HK-2 (cell line): ENCODE measurements at regions not wholly inside any gene's neighbourhood (a gene's known extent, or its start where the extent isn't known, plus 50 kb on each side); places are given as distances from the start of the nearest gene placed in this dataset.
"Not testable (repeated sequence)": the region's sequence is repeated elsewhere in the genome, so short reads cannot be mapped to it uniquely, and the experiment has no call there.

Experiments
- DNase-seq: peaks from one replicate; pipeline ENCODE4 v3.0.0-alpha.2; 2018; ENCODE audit not compliant: unreplicated experiment

DNA sequence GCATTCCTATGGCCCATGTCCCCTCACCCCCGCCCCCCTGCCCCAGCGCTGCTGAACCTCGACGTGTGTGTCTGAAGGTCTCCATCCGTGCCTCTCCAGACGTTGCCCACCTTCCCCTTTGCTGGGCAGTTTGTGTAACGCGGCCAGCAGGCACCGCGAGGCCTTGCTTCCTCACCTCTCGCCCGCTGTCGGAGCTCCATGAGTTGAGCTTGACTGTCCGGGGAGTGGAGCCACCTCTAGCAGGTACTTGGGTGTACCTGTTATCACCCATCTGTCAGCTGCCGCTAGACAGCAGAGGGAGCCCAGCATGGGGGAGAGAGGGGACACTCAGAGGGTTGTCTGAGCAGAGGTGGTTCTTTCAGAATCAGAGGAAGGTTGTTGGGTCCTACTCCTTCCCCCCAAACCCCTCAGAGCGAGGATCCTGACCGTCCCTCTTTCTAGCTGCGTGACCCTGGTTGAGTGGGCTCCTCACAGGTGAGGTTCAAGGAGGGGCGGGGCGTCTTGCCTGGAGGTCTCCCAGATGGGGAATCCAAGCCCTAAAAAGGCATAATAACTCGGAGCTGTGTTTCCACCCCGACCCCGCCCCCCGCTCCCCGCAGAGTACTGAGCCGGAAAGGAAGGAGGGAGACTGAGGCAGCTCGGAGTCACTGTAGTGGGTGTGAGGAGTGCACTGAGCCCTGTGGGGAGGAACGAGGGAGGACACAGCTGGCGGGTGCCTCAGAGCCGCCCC lies 184.7 kb downstream of the C9orf50 start:
- DNase-seq, result no peak

DNA sequence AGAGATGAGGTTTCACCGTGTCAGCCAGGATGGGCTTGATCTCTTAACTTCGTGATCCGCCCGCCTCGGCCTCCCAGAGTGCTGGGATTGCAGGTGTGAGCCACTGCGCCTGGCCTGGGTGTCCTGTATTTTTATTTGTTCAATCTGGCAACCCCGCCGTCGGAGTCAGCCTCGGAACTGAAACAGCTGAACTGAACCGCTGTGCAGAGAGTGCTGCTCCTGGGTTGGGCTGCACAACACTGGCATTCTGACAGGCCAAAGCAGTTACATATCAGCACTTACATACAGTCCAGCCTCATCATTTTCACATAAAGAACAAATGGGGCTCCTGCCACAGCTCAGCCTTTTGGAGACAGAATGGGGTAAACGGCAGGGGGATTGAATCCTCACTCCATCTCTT lies 185.6 kb downstream of the C9orf50 start:
- DNase-seq, result no peak

DNA sequence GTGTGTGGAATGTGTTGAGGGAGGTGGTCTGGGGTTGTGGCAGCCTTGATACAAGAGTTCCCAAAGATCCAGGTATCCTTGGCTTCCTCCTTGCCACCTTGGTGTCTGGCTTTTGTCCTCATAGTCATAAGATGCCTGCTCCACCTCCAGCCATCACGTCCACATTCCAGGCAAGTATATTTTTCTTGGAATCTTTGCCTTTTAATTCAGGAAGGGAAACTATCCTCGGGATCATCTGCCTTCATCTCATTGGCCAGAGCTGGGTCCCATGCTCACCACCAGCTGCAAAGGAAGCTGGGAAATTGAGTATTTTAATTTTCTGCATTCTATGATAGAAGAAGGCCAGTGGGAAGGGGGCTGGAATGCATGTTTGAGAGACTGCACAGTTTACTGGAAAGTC lies 186.7 kb downstream of the C9orf50 start:
- no peak for DNase-seq

DNA sequence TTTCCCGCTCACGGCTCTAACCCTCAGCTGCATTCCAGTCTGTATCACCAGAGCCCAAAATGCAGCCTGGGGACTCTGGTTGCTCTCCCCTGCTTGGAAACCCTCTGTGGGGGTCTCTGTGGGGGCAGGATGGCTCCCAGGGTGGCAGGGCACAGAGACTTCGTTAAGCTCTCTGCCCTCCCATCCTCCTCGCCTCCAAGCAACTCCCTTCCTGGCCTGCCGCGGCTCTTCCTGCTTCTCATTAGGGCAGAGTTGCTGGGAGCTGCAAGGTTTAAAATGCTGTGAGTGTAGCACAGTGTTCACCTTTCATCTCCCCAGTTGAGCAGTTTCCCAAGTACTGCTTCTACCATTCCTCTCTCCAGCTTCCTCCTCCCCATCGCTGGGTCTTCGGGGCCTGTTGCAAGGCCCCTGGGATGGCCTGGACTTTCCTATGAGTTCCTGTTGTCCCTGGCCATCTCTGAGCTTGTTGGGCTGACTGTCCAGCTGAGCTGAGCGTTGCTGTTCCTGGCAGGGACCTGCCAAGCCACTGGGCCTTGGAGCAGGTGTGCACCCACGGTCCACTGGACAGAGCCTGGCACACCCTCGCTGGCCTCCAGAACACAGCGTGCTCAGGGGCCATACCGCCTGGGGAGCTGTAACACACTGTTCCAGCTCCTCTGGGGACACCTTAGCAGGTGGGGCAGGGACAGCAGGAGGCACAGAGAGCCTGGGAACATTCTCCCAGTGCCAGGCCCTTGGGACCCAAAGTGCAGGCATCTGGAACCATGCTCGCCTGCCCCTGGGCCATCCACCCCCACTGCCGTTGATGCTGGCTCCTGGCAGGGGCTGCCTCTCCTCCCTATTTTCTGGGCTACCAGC lies 188.4 kb downstream of the C9orf50 start:
- DNase-seq, result no peak

DNA sequence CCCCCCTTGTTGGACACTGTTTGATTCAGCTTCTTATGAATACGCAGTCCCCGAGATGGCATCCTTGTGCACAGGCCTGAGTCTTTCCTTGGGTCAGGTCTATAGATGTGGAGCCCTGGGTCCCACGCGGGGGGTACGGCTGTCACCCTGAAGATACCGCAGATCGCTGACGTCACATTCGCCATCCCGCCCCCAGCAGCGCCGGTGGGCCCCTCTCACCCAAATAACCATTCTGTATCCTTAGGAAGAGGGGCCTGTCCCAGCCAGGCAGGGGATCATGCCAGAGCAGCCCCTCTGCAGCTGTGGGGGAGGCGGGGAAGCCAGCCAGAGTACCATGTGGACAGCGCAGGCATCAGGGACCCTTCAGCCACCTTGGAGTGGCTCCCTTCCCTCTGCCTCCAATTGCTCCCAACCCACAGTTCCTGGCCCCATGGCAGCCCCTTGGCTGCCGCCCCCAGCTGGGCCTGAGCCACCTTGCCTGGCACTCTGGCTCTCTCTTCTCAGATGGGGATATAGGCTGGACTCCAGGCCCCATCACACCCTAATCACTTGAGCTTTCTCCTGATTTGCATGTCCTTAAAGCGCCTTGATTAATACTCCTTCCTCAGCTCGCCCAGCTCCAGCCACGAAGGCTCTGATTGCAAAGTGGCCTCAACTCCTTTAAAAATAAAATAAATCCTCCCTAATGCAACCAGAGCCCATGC lies 189.8 kb downstream of the C9orf50 start:
- no peak for DNase-seq

DNA sequence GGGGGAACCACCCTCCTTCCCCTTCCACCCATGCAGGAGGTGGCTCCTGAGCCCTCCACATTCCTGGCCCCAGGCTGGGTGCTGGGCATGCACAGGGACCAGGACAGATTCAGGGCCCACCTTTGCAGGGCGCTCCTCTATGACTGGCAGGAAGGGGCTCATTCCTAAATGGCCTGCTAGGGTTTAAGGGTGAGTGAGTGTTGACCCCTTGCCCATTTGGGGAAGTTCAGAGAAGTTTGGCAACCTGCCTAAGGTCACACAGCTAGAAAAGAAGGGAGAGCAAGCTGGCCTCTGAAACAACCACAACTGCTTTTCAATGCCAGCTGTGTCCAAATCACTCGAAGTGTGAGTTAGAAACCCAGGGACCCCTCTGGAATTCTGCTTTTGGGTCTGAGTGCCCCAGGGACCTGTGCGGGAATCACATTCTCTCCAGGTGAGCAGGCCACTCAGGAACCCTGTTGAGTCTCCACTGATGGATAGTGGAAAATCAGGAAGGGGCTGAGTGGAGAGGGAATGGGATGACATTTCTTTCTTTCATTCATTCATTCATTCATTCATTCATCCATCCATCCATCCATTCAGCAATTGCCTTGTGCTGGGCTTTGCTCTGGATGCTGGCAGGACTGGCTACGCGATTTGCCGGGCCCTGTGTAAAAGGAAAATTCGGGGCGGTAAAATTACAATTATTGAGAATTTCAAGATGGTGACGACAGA lies 191.9 kb downstream of the C9orf50 start:
- DNase-seq, result no peak

DNA sequence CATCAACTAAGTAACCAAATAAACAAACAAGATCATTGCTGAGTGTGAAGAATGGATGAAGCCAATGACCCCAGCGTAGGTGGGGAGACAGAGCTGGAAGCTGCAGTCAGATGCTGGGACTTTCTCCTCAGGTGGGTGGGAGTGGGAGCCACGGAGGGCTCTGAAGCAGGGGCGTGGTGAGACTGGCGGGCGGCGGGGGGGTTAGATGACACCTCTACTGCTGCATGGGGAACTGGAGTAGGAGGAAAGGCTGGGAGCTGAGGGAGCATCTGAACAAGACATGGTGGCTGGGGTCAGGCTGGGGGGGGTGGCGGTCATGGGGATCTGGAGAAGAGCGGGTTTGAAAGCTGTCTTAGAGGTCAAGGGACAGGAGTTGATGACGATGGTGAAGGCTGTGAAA lies 193.8 kb downstream of the C9orf50 start:
- DNase-seq, result no peak

DNA sequence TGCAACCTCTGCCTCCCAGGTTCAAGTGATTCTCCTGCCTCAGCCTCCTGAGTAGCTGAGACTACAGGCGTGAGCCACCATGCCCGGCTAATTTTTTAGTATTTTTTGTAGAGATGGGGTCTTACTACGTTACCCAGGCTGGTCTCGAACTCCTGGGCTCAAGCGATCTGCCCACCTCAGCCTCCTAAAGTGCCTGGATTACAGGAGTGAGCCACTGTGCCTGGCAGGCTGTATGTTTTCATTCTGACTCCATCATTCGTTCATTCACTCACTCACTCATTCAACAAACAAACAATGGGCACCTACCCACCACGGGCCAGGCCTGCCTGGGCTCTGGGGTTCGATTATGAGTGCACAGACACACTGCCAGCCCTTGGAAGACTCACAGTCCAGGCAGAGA lies 197.1 kb downstream of the C9orf50 start:
- DNase-seq, result not testable (repeated sequence)

DNA sequence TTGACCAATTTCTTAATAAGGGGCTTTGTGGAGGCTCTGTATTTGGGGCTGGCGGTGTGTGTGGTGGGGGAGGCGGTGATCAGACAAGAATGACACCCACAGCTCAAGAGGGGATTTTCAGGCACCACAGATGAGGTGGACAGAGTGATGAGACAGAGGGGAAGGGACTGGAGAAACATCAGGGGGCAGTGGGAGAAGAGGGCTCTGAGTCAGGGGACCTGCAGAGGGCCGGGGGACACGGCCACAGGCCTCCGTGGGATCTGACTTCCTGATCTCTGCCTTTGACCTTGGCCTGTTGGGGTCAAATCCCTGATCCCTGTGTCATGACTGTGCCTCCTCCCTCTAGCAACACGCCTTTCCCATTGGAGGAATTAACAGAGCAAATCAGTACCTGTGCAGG lies 197.7 kb downstream of the C9orf50 start:
- no peak for DNase-seq

DNA sequence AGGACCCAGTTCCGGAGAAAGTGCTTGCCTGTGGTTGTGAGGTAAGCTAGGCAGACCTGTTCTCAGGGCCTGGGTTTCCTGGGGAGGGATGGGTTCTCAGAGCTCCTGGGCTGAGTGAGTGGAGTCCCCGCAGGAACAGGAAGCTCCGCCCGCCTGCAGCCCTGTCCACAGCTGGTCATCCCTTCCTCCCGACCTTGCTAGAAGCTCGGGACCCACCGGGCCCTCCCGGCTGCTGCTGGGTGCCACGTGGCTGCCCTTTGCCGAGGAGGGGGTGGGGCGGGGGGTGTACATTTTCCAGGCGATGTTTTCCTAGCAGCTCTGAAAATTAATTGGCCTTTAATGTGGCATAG lies 198.1 kb downstream of the C9orf50 start:
- DNase-seq, result no peak

DNA sequence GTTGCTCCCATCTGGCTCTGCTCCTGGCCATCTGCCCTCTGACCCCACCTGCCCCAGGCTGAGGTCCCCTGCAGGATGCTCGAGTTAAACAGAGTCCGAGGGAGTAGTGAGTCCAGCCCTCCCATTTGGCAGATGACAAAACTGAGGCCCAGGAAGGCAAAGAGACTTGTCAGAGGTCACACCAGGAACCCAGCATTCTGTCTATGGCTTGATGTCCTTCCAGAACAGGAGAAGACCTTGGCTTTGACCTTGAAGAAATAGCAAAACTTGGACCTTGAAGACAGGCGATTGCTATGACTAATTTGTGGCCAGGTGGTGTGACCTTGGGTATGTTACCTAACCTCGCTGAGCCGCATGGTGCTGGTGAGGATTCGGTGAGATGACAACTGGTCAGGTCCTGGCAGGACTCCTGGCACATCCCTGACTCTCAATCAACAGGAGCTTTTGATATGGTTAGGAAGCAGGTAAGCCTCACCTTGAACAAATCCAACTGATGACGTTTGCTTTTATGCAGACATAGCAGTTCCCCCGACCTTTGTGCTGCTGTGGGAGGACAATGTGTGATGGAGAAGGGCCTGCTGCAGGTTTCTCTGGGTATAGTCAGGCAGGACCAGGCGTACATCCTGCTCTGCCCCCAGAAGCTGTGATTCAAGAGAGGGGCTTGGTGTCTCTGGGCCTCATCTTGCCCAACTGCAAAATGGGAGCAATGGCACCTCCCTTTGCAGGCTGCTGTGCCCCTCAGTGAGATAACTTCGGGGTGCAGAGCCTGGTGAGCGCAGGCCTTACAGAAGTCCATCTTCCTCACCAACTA lies 198.7 kb downstream of the C9orf50 start:
- no peak for DNase-seq

DNA sequence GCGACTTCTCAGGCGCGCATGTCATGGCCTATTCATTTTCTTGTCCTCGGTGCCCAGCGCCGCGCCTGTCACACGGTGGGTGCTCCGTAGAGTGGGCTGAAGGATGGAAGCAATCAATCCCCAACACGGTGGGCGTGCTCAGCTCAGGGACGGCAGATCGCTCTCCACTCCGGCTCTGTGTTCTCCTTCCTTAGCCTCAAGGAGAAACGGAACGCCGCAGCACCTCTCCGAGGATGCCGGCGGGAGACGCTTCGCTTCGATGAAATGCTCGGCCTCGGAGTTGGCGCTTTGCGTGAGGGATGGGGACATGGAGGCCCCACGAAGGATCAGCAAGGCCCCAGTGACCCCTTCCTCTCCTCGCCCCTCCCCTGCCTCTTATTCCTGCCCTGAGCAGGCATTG lies 199.5 kb downstream of the C9orf50 start:
- no peak for DNase-seq

DNA sequence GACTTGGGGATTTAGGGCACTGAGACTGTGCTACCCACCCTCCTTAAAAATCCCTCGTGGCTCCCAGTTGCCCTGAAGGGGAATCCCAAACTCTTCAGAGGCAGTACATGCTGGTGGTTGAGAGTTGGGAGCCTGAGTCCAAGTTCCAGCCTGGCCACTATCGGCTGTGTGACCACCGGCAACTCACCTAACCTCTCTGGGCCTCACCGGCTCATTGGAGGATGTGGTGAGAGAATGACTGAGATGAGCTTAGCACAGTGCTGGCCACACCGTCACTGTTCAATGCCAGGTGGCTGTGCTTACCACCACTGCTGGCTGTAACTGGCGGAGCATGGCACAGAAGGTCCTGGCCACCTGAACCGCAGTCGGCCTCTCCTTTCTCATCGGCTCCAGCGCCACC lies 200.2 kb downstream of the C9orf50 start:
- no peak for DNase-seq

DNA sequence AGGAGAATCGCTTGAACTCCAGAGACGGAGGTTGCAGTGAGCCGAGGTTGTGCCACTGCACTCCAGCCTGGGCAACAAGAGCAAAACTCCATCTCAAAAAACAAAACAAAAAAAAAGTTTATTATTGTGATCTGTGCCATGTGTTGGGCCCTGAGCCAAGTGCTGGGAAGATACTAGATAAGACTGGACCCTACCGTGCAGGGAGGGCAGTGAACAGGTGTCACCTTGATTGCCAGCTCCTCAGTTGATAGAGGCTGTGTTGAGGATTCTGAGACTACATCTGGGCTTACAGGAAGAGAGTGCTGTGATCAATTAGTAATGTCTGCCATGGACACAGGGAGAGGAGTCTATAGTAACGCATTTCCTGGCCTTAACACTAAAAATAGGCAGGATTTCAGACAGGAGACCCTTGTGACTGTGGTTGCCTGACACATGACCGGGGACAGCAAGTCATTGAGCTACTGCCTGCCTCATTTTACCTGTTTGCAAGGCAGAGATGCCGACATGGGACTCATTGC lies 201.5 kb downstream of the C9orf50 start:
- DNase-seq, result no peak

DNA sequence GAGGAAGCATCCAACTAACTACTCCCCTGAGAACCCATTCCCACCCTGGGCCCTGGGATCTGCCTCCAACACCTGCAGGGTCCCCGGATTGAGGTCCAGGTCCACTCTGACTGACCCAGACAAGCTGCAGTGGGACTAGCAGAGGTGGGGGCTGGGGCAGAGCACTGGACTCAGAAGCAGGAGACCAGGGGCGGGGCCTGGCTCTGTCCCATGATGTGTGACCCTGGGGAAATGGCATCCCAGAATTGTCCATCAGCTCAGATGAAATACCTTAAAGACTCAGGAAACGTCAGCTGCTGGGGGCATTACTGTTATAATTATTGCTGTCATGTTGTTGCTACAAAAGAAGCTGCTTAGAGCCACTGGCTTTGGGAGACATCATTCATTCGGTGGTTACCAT lies 202.4 kb downstream of the C9orf50 start:
- DNase-seq, result no peak

DNA sequence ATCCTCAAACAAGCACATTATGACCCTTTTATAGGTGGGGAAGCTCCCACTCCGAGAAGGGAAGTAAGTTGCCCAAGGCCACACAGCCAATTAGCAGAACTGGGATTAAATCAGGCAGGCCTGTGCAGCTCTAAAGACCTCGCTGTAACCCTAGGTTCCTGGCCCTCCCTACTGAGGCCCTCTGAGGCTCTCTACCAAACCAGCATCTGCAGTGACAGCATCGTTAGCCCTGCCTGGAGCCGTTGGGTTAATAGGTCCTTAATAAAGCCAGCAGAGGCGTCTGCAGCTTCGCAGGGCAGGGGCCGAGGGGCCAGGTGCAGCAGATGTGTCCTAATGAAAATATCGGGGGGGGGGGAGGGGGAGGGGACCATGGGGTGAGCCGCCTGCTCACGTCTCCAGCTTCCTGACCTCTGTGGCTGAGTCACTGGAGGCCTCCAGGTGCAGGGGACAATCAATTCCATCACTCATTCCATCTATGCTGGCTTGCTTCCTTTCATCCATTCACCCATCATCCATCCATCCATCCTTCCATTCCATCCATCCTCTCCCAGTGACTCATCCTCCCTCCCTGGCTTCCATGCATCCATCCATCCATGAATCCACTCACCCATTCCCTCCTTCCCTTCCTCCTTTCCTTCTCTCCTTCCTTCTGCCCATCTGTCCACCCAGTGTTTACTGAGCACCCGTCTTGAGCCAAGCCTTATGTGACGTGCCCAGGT lies 203.9 kb downstream of the C9orf50 start:
- no peak for DNase-seq

DNA sequence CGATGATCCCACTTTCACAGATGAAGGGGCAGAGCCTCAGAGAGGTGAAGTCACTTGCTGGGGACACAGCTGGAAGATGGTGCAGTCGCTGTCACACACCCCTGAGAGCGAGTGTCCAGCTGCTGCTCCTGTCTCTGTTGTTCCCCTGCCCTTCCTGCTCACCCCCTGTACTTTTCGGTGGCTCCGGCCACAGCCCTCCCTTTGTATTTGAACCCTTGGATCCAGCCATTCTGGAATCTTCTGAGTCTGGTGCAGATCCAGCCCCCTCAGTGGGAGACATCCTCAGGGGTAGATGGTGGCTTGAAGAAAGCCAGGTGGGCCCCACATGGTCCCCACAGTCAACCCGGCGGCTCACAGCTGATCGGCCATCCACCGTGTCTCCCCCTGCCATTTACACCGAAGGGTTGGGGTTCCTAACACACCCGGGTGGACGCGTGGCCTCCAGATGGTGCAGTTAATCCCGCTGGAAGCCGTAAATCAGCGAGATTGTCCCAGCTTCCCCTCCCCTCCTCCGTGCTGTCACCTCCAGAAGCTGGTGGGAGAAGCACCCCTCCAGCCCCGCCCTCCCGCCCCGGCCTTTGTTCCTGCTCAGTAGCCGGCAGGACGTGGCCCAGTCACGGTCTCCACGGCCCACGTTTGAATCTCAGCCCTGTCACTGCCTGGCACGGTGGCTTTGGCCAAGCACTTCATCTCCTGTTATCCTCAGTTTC lies 204.8 kb downstream of the C9orf50 start:
- DNase-seq, result no peak

DNA sequence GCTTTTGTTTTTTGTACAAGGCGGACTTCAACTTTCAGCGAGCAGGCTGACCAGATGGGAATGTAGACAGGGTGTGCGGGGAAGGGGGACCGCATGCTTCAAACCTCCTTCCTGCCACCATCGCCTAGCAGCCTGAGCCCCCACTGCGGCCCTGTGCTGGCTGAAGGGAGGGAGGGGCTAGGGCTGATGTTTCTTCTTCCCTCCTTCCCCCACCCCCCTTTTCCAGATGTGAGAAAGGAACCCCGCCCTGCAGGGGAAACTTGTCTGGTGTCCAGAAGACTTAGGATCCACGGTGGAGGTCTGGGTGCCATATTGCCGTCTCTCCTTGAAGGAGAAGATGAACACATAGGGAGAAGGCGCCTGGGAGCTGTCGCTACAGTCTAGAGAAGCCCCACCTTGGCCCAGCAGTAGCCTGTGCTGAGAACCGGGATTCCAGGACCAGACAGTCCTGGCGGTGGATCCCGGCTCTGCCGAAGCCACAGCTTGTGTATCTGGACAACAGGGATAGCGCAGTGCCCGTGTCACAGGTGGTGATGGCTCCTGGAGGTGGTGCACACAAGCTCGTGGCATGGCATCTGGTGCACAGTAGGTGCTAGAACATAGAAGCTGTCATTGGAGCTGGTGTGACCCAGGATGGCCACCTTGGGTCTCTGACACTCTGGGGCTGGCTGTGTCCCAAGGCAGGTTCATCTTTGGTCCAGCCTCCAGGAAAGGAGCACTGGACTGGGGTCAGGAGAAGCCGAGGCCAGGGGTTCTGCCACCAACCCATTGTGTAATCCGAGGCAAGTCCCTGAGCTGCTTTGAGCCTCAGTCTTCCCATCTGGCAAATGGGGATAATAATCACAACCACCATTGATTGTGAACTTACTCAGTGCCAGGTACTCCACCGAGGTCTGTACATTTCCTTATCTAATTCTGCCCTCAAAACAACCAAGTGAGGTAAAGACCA lies 205.6 kb downstream of the C9orf50 start:
- DNase-seq, result no peak
